Stimulated activated CD4-positive, alpha-beta T cell treated with anti-CD3 and anti-CD28 coated beads, TNF-alpha, amount 100 ng/mL, for 1 hour (primary cell): ENCODE measurements at regions not wholly inside any gene's neighbourhood (a gene's known extent, or its start where the extent isn't known, plus 50 kb on each side); places are given as distances from the start of the nearest gene placed in this dataset.
"Not testable (repeated sequence)": the region's sequence is repeated elsewhere in the genome, so short reads cannot be mapped to it uniquely, and the experiment has no call there.

Source experiments
- DNase-seq, 3 donors: peaks; one replicate each; pipeline ENCODE4 v3.0.0-alpha.2; 2020; ENCODE audit warnings: low read depth in 3 of 3, low spot score in 1 of 3

- no peak for DNase-seq
These were observed 548.7 kb upstream of the FAM98A start for GRCh38 chr2:34147780-34148179.

GRCh38 chr2:34143149-34143548 is 544.0 kb upstream of the FAM98A start:
- DNase-seq: no peak

- not testable (repeated sequence) for DNase-seq
These were observed 543.5 kb upstream of the FAM98A start for GRCh38 chr2:34142531-34143008.

GRCh38 chr2:34133065-34133464 is 534.0 kb upstream of the FAM98A start:
- DNase-seq: not testable (repeated sequence)

- DNase-seq: no peak
These were observed 527.2 kb upstream of the FAM98A start for GRCh38 chr2:34126279-34126678.

GRCh38 chr2:34123996-34124785 is 525.1 kb upstream of the FAM98A start:
- no peak for DNase-seq

GRCh38 chr2:34121076-34121475 is 522.0 kb upstream of the FAM98A start:
- DNase-seq: no peak

- DNase-seq: no peak
These were observed 516.0 kb upstream of the FAM98A start for GRCh38 chr2:34115076-34115475.

- DNase-seq: no peak
These were observed 513.1 kb upstream of the FAM98A start for GRCh38 chr2:34112161-34112560.

GRCh38 chr2:34110392-34110791 is 511.3 kb upstream of the FAM98A start:
- DNase-seq: no peak

GRCh38 chr2:34107811-34108210 is 508.7 kb upstream of the FAM98A start:
- no peak for DNase-seq

- no peak for DNase-seq
These were observed 506.1 kb upstream of the FAM98A start for GRCh38 chr2:34105006-34105767.

- no peak for DNase-seq
These were observed 505.5 kb upstream of the FAM98A start for GRCh38 chr2:34104601-34105000.

GRCh38 chr2:34103437-34103836 is 504.3 kb upstream of the FAM98A start:
- no peak for DNase-seq

GRCh38 chr2:34102339-34102738 is 503.2 kb upstream of the FAM98A start:
- no peak for DNase-seq

GRCh38 chr2:34099377-34099776 is 500.3 kb upstream of the FAM98A start:
- DNase-seq: no peak

- DNase-seq: no peak
These were observed 499.2 kb upstream of the FAM98A start for GRCh38 chr2:34098256-34098655.

GRCh38 chr2:34096562-34097171 is 497.6 kb upstream of the FAM98A start:
- DNase-seq: no peak

GRCh38 chr2:34093790-34094189 is 494.7 kb upstream of the FAM98A start:
- no peak for DNase-seq

- DNase-seq: no peak
These were observed 471.1 kb upstream of the FAM98A start for GRCh38 chr2:34070196-34070595.

GRCh38 chr2:34069604-34070003 is 470.5 kb upstream of the FAM98A start:
- no peak for DNase-seq

GRCh38 chr2:34050413-34050812 is 451.3 kb upstream of the FAM98A start:
- no peak for DNase-seq
